OCI-LY3 (cell line): ENCODE measurements at regions not wholly inside any gene's neighbourhood (a gene's known extent, or its start where the extent isn't known, plus 50 kb on each side); places are given as distances from the start of the nearest gene placed in this dataset.

ENCODE experiments used
- H2AFZ ChIP-seq: fragments of 200-600, 300-600 bp; shearing (Covaris generic); 2 replicates; pipeline ENCODE4 v1.6.0; 2014; ENCODE audit warnings: antibody characterized with exemption, low read depth, low read length
- H3K27ac ChIP-seq: fragments of 200-600, 300-600 bp; sonication (generic); 2 replicates; pipeline ENCODE4 v1.5.1; 2014; ENCODE audit warnings: mild to moderate bottlenecking, low read length, moderate library complexity, mixed read lengths
- H3K27me3 ChIP-seq: fragments of 200-600, 300-600 bp; sonication (generic); 2 replicates; pipeline ENCODE4 v1.6.1; 2014; ENCODE audit warnings: low read depth, low read length, mixed read lengths
- H3K36me3 ChIP-seq: fragments of 200-600, 300-600 bp; sonication (generic); replicated peaks from 2 replicates; pipeline ENCODE3; 2014; ENCODE audit warnings: low read depth, low read length, mixed read lengths
- H3K4me1 ChIP-seq: fragments of 300-600, 200-600 bp; sonication (generic); 2 replicates; pipeline ENCODE4 v1.6.1; 2014; ENCODE audit warnings: low read length, mixed read lengths
- H3K4me2 ChIP-seq: fragments of 200-600, 300-600 bp; sonication (generic); 2 replicates; pipeline ENCODE4 v1.6.1; 2014; ENCODE audit warnings: low read length, mixed read lengths
- H3K4me3 ChIP-seq: fragments of 300-600, 200-600 bp; sonication (generic); 2 replicates; pipeline ENCODE4 v1.5.1; 2014; ENCODE audit warnings: antibody characterized with exemption, mild to moderate bottlenecking, low read length, moderate library complexity
- H3K79me2 ChIP-seq: fragments of 300-600, 200-600 bp; shearing (Covaris generic); 2 replicates; pipeline ENCODE4 v1.6.1; 2014; ENCODE audit warnings: mild to moderate bottlenecking, low read length, mixed read lengths
- H3K9ac ChIP-seq: fragments of 300-600, 200-600 bp; shearing (Covaris generic); 2 replicates; pipeline ENCODE4 v1.6.0; 2014; ENCODE audit warnings: mild to moderate bottlenecking, low read length, moderate library complexity
- H3K9me3 ChIP-seq: fragments of 200-600, 300-600 bp; shearing (Covaris generic); 2 replicates; pipeline ENCODE4 v1.6.1; 2014; ENCODE audit warnings: low read length, mixed read lengths; ENCODE audit not compliant: insufficient read depth
- H4K20me1 ChIP-seq: fragments of 200-600, 300-600 bp; sonication (generic); 2 replicates; pipeline ENCODE4 v1.6.1; 2016; ENCODE audit warnings: low read length, mixed read lengths; ENCODE audit not compliant: insufficient read depth
- CTCF ChIP-seq: fragments of 200-600, 300-600 bp; sonication (generic); IDR thresholded peaks from 2 replicates; pipeline ENCODE4 v1.5.1; 2014; ENCODE audit warnings: antibody characterized with exemption, low read length, low read depth
- EZH2phosphoT487 ChIP-seq: fragments of 200-600 bp; shearing (Covaris generic); IDR thresholded peaks from 2 replicates; pipeline ENCODE4 v1.6.1; 2018; ENCODE audit warnings: antibody characterized with exemption, mixed run types, low read depth

- no peak overlapping the region for H3K27ac ChIP-seq
- H3K79me2 ChIP-seq, result no peaks in the 10 kb centered on the region
- TF ChIP-seq EZH2phosphoT487 (no peak), CTCF (no peak)
- no peaks in the 10 kb centered on the region for H3K9me3 ChIP-seq
- no peak overlapping the region for H2AFZ ChIP-seq
- H3K9ac ChIP-seq, result no peak overlapping the region
- H3K4me1 ChIP-seq, result no peaks in the 10 kb centered on the region
- no peaks in the 10 kb centered on the region for H4K20me1 ChIP-seq
- H3K36me3 ChIP-seq, result no peaks in the 10 kb centered on the region
- H3K4me3 ChIP-seq, result no peak overlapping the region
- H3K4me2 ChIP-seq, result no peak overlapping the region
- H3K27me3 ChIP-seq, result no peaks in the 10 kb centered on the region
Observed at GRCh38 chr18:40501026-40501425, 1454.0 kb upstream of the PIK3C3 start.

GRCh38 chr18:40494603-40495002, 1460.4 kb upstream of the PIK3C3 start:
- no peaks in the 10 kb centered on the region for H3K27me3 ChIP-seq
- H3K4me2 ChIP-seq, result no peak overlapping the region
- H3K4me1 ChIP-seq, result no peaks in the 10 kb centered on the region
- H3K4me3 ChIP-seq, result no peak overlapping the region
- H4K20me1 ChIP-seq, result no peaks in the 10 kb centered on the region
- no peaks in the 10 kb centered on the region for H3K36me3 ChIP-seq
- TF ChIP-seq EZH2phosphoT487 (no peak), CTCF (no peak)
- H2AFZ ChIP-seq, result no peak overlapping the region
- H3K27ac ChIP-seq, result no peak overlapping the region
- H3K79me2 ChIP-seq, result no peaks in the 10 kb centered on the region
- no peak overlapping the region for H3K9ac ChIP-seq
- no peaks in the 10 kb centered on the region for H3K9me3 ChIP-seq

- Histone ChIP-seq H3K9me3 (no peaks in the 10 kb centered on the region), H3K9ac (no peak overlapping the region), H3K4me1 (no peaks in the 10 kb centered on the region), H3K36me3 (no peaks in the 10 kb centered on the region), H4K20me1 (no peaks in the 10 kb centered on the region), H3K79me2 (no peaks in the 10 kb centered on the region), H3K4me2 (no peak overlapping the region), H3K4me3 (no peak overlapping the region), H2AFZ (no peak overlapping the region; the same call in 1 of the 2 replicates), H3K27ac (no peak overlapping the region), H3K27me3 (no peaks in the 10 kb centered on the region)
- no peak for TF ChIP-seq CTCF
- TF ChIP-seq EZH2phosphoT487, result no peak
Observed at GRCh38 chr18:40493316-40493715, 1461.7 kb upstream of the PIK3C3 start.

- Histone ChIP-seq H3K79me2 (no peaks in the 10 kb centered on the region), H3K36me3 (no peaks in the 10 kb centered on the region), H3K4me2 (no peak overlapping the region), H4K20me1 (no peaks in the 10 kb centered on the region), H3K9ac (no peak overlapping the region), H3K4me1 (no peaks in the 10 kb centered on the region), H3K27ac (no peak overlapping the region), H3K4me3 (no peak overlapping the region), H3K27me3 (no peaks in the 10 kb centered on the region), H3K9me3 (no peaks in the 10 kb centered on the region), H2AFZ (no peak overlapping the region)
- TF ChIP-seq CTCF, result no peak
- TF ChIP-seq EZH2phosphoT487, result no peak
Observed at GRCh38 chr18:40489301-40489700, 1465.7 kb upstream of the PIK3C3 start.
